ENCODE measurements at regions not wholly inside any gene's neighbourhood (a gene's known extent, or its start where the extent isn't known, plus 50 kb on each side); places are given as distances from the start of the nearest gene placed in this dataset.

GRCh38 chr2:138979131-138979785 lies 199.1 kb upstream of the NXPH2 start:
- Histone ChIP-seq H3K4me3 (ENCODE audit: low read depth, low read length) (no peak overlapping the region), H3K27ac (ENCODE audit: extremely low read depth, low read depth, low read length) (no peak overlapping the region), H3K36me3 (ENCODE audit: control insufficient read depth in 2 of 2, insufficient read depth in 1 of 2, low read length in 2 of 2) (no peaks in the 10 kb centered on the region), H3K9me3 (ENCODE audit: control insufficient read depth, insufficient read depth, low read depth, low read length) (no peaks in the 10 kb centered on the region), H3K4me1 (ENCODE audit: control insufficient read depth, insufficient read depth, low read length) (no peaks in the 10 kb centered on the region)
- ChIA-PET CTCF (no interaction called here), POLR2A (no interaction called here)
- TF ChIP-seq ZSCAN23 (tag by site-specific recombination; IDR thresholded peaks at IDR 0.05) (no peak), ZBTB6 (tag by site-specific recombination; IDR thresholded peaks at IDR 0.05) (no peak), ZBTB17 (tag by site-specific recombination; IDR thresholded peaks at IDR 0.05) (no peak)

- TF ChIP-seq GLI4 (tag by site-specific recombination; IDR thresholded peaks at IDR 0.05): no peak
- no peak for TF ChIP-seq ZNF248 (tag by site-specific recombination; IDR thresholded peaks at IDR 0.05)
- no peak for TF ChIP-seq ZNF514 (tag by site-specific recombination; IDR thresholded peaks at IDR 0.05)
- TF ChIP-seq ZNF626 (tag by site-specific recombination; IDR thresholded peaks at IDR 0.05): no peak
- no peak for TF ChIP-seq HOXC10 (CRISPR knock-in tag; IDR thresholded peaks at IDR 0.05)
- no peak for TF ChIP-seq RBAK (tag by site-specific recombination; IDR thresholded peaks at IDR 0.05)
- TF ChIP-seq ZBTB20 (tag by site-specific recombination; IDR thresholded peaks at IDR 0.05): no peak
- no peak for TF ChIP-seq PRDM10 (tag by site-specific recombination; IDR thresholded peaks at IDR 0.05)
- TF ChIP-seq INSM2 (tag by site-specific recombination; IDR thresholded peaks at IDR 0.05): no peak
- TF ChIP-seq BCL11B (tag by site-specific recombination; IDR thresholded peaks at IDR 0.05; ENCODE audit: low read depth): no peak
- TF ChIP-seq ZNF768 (tag by site-specific recombination; IDR thresholded peaks at IDR 0.05): no peak
- TF ChIP-seq ZEB2 (tag by site-specific recombination; IDR thresholded peaks at IDR 0.05): no peak
- no peak for TF ChIP-seq PRDM2 (tag by site-specific recombination; IDR thresholded peaks at IDR 0.05; ENCODE audit: borderline replicate concordance)
- TF ChIP-seq GLI2 (tag by site-specific recombination; IDR thresholded peaks at IDR 0.05; ENCODE audit: borderline replicate concordance, low read depth): no peak
- TF ChIP-seq ZNF701 (tag by site-specific recombination; IDR thresholded peaks at IDR 0.05): no peak
- no peak for TF ChIP-seq ZNF549 (tag by site-specific recombination; IDR thresholded peaks at IDR 0.05)
- Histone ChIP-seq H3K9me3 (ENCODE audit: control insufficient read depth, insufficient read depth, low read depth, low read length) (no peaks in the 10 kb centered on the region), H3K4me3 (ENCODE audit: low read depth, low read length) (no peak overlapping the region), H3K27ac (ENCODE audit: extremely low read depth, low read depth, low read length) (no peak overlapping the region), H3K4me1 (ENCODE audit: control insufficient read depth, insufficient read depth, low read length) (no peaks in the 10 kb centered on the region), H3K36me3 (ENCODE audit: control insufficient read depth in 2 of 2, insufficient read depth in 1 of 2, low read length in 2 of 2) (no peaks in the 10 kb centered on the region)
- CTCF ChIA-PET: no interaction called here
- POLR2A ChIA-PET: interaction anchor here (0.5 to 1.2 kb wide), 2 partner anchors 26 to 205 kb away, joined by 3 to 4 read pairs; no protein-coding TSS in a partner anchor
Measured at GRCh38 chr2:138974651-138975050, 194.5 kb upstream of the NXPH2 start.
